ENCODE measurements at regions not wholly inside any gene's neighbourhood (a gene's known extent, or its start where the extent isn't known, plus 50 kb on each side); places are given as distances from the start of the nearest gene placed in this dataset.

DNA sequence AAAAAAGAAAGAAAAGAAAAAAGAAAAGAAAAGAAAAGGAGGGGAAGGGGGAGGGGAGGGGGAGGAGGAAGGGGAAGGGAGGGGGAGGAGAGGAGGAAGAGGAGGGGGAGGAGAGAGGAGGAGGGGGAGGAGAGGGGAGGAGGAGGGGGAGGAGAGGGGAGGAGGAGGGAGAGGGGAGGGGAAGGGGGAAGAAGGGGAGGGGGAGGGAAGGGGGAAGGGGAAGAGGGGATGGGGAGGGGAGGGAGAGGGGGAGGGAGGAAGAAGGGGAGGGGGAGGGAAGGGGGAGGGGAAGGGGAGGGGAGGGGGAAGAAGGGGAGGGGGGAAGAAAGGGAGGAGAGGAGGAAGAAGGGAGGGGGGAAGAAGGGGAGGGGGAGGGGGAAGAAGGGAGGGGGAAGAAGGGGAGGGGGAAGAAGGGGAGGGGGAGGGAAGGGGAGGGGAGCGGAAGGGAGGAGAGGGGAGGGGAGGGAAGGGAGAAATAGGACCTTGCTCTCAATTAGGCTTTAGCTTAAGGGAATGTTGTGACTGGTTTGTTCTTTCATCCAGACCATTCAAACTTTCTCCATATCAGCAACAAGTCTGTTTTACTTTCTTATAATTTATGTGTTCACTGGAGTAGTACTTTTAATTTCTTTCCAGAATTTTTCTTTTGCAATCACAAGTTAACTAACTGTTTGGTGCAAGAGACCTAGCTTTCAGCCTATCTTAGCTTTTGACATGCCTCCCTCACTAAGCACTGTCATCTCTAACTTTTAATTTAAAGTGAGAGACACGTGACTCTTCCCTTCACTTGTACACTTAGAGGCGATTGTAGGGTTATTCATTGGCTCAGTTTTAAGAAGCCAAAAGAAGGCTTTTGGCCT is 76.5 kb upstream of the EGLN3 start:
- no peak overlapping the region for H3K4me3 ChIP-seq (ENCODE audit: low read depth, low read length)
- no peaks in the 10 kb centered on the region for H3K27me3 ChIP-seq (ENCODE audit: control insufficient read depth, insufficient read depth, low read length)
- no peaks in the 10 kb centered on the region for H3K9me3 ChIP-seq (ENCODE audit: control insufficient read depth, insufficient read depth, low read length)
- peaks cover 8% of the 10 kb centered on the region; the same call in 1 of the 2 replicates for H3K4me1 ChIP-seq (ENCODE audit: control insufficient read depth, insufficient read depth, low read length)
- no peak overlapping the region for H3K27ac ChIP-seq (ENCODE audit: low read depth, low read length)
- H3K9ac ChIP-seq (ENCODE audit: low read depth, low read length) = no peak overlapping the region
- H3K36me3 ChIP-seq (ENCODE audit: control insufficient read depth, insufficient read depth, low read length) = no peaks in the 10 kb centered on the region

DNA sequence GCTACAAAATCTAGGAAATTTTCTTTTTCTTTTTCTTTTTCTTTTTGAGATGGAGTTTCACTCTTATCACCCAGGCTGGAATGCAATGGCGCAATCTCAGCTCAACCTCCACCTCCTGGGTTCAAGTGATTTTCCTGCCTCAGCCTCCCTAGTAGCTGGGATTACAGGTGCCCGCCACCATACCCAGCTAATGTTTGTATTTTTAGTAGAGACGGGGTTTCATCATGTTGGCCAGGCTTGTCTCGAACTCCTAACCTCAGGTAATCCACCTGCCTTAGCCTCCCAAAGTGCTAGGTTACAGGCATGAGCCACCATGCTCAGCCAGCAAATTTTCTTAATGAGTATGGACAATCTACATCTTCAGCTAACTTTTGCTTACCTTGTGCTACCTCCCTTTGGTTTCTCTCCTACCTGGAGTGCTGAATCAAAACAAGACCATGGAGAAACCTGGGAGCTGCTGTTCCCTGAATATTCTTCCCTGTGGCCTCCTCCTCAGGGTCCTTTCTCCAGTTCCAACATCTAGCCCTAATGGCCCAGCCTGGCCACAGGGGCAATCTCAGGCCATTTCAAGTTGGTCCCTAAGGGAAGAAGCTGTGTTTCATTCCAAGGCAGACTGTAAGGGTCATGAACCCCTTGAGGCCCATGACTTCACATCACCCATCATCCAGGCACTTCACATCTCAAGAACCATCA is 74.6 kb upstream of the EGLN3 start:
- Histone ChIP-seq H3K4me1 (ENCODE audit: control insufficient read depth, insufficient read depth, low read length) (peaks cover 8% of the 10 kb centered on the region; the same call in 1 of the 2 replicates), H3K36me3 (ENCODE audit: control insufficient read depth, insufficient read depth, low read length) (no peaks in the 10 kb centered on the region), H3K4me3 (ENCODE audit: low read depth, low read length) (no peak overlapping the region), H3K27me3 (ENCODE audit: control insufficient read depth, insufficient read depth, low read length) (no peaks in the 10 kb centered on the region), H3K27ac (ENCODE audit: low read depth, low read length) (no peak overlapping the region), H3K9ac (ENCODE audit: low read depth, low read length) (no peak overlapping the region), H3K9me3 (ENCODE audit: control insufficient read depth, insufficient read depth, low read length) (no peaks in the 10 kb centered on the region)

DNA sequence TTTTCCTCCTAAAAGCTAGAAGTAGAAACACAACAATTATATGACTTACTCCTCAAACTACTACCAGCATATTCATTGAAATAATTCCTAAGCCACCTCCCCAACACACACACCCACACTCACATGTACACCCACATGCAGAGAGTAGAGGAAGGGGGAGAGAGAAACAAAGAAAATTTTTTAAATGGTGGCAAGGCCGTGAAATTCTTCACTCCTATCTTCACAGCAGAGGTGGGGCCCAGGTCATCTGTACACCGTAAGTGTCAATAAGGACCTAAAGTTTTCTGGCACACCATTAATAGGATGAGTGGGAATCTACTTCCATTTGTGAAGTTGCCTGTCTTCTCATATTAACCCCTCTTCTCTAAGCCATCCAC is 73.9 kb upstream of the EGLN3 start:
- H3K9ac ChIP-seq (ENCODE audit: low read depth, low read length) = no peak overlapping the region
- H3K27ac ChIP-seq (ENCODE audit: low read depth, low read length) = no peak overlapping the region
- H3K36me3 ChIP-seq (ENCODE audit: control insufficient read depth, insufficient read depth, low read length) = no peaks in the 10 kb centered on the region
- H3K4me3 ChIP-seq (ENCODE audit: low read depth, low read length) = no peak overlapping the region
- H3K9me3 ChIP-seq (ENCODE audit: control insufficient read depth, insufficient read depth, low read length) = no peaks in the 10 kb centered on the region
- no peaks in the 10 kb centered on the region for H3K27me3 ChIP-seq (ENCODE audit: control insufficient read depth, insufficient read depth, low read length)
- H3K4me1 ChIP-seq (ENCODE audit: control insufficient read depth, insufficient read depth, low read length) = peaks cover 3% of the 10 kb centered on the region; the same call in 1 of the 2 replicates

DNA sequence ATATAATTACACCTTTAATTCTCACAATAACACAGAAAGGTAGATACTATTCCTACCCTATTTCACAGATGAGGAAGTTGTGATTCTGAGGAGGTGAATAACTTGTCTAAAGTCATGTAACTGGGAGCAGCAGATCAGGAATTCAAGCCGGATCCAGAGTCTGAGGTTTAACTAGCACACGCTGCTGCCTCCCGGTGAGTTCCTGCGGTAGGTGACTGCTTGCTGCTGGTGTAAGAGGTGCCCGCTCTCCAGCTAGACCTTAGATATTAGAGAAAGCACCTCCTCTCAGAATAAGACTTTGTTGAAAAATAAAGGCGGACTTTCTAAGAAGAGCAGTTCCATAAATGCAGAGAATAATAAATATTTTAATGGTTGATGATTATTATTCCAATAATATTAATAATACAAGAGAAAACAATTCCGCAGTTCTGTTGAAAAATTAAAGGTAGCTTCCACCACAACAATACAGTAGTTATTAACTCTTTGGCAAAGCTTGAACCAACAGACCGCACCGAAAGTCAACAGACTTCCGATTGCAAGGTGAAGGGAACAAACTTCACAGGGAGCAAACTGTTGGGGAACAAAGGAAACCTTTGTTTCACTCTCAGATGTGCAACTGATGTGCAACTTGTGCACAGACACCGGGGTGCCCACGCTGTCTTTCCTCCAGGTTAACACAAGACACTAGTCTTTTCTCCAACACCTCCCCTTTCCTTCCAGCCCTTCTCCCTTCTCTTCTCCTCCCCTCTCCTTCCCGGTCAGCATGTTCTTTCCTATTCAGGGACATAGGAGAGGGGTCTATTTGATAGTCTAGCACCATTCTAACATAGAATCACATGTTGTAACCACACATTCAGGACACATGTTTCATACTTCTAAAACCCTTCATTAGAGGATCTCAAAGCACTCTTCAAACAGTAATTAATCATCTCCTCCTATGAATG is 73.2 kb upstream of the EGLN3 start:
- Histone ChIP-seq H3K9ac (ENCODE audit: low read depth, low read length) (no peak overlapping the region), H3K4me3 (ENCODE audit: low read depth, low read length) (no peak overlapping the region), H3K27ac (ENCODE audit: low read depth, low read length) (no peak overlapping the region), H3K9me3 (ENCODE audit: control insufficient read depth, insufficient read depth, low read length) (no peaks in the 10 kb centered on the region), H3K36me3 (ENCODE audit: control insufficient read depth, insufficient read depth, low read length) (no peaks in the 10 kb centered on the region), H3K4me1 (ENCODE audit: control insufficient read depth, insufficient read depth, low read length) (no peaks in the 10 kb centered on the region), H3K27me3 (ENCODE audit: control insufficient read depth, insufficient read depth, low read length) (no peaks in the 10 kb centered on the region)

DNA sequence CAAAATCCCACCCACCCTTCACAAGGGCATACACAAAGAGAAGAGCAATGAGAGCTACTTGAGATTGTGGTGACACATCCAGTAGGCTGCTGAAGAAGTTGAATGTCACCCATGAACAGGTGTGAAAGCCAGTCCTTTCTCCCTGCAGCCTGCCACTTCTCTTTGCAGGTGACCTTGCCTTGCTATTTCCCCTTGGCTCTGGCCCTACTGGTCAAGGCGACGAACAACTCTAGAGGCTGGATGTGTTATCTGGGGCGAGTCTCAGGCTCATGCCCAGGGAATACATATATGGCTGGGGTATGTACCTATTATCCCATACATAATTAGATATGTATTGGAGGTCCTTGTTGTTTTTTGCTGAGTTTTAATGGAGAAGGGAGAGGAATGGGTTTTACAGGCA is 70.2 kb upstream of the EGLN3 start:
- Histone ChIP-seq H3K27me3 (ENCODE audit: control insufficient read depth, insufficient read depth, low read length) (no peaks in the 10 kb centered on the region), H3K4me1 (ENCODE audit: control insufficient read depth, insufficient read depth, low read length) (peaks cover 6% of the 10 kb centered on the region), H3K36me3 (ENCODE audit: control insufficient read depth, insufficient read depth, low read length) (no peaks in the 10 kb centered on the region), H3K4me3 (ENCODE audit: low read depth, low read length) (no peak overlapping the region), H3K9ac (ENCODE audit: low read depth, low read length) (no peak overlapping the region), H3K27ac (ENCODE audit: low read depth, low read length) (no peak overlapping the region), H3K9me3 (ENCODE audit: control insufficient read depth, insufficient read depth, low read length) (no peaks in the 10 kb centered on the region)

DNA sequence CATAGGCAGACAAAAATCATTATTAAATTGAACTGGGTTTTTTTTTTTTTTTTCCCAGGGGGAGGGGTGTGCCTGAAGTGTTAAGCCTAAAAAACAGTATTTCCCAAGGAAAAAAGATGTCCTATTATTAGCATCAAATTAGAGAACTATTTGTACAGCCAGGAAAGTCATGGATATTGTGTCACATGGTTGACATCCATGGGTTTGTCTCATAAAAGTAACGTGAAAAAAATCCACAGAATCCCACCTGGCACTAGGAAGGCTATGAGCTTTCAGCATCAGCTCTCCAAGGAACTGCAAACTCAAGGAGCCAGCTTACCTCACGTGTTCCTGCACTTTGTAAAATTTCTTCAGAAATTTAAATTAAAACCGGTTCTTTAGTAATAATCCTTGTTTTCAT is 69.1 kb upstream of the EGLN3 start:
- no peaks in the 10 kb centered on the region for H3K9me3 ChIP-seq (ENCODE audit: control insufficient read depth, insufficient read depth, low read length)
- no peak overlapping the region for H3K27ac ChIP-seq (ENCODE audit: low read depth, low read length)
- no peaks in the 10 kb centered on the region for H3K27me3 ChIP-seq (ENCODE audit: control insufficient read depth, insufficient read depth, low read length)
- H3K36me3 ChIP-seq (ENCODE audit: control insufficient read depth, insufficient read depth, low read length) = no peaks in the 10 kb centered on the region
- no peak overlapping the region for H3K4me3 ChIP-seq (ENCODE audit: low read depth, low read length)
- H3K9ac ChIP-seq (ENCODE audit: low read depth, low read length) = no peak overlapping the region
- H3K4me1 ChIP-seq (ENCODE audit: control insufficient read depth, insufficient read depth, low read length) = peaks cover 6% of the 10 kb centered on the region

DNA sequence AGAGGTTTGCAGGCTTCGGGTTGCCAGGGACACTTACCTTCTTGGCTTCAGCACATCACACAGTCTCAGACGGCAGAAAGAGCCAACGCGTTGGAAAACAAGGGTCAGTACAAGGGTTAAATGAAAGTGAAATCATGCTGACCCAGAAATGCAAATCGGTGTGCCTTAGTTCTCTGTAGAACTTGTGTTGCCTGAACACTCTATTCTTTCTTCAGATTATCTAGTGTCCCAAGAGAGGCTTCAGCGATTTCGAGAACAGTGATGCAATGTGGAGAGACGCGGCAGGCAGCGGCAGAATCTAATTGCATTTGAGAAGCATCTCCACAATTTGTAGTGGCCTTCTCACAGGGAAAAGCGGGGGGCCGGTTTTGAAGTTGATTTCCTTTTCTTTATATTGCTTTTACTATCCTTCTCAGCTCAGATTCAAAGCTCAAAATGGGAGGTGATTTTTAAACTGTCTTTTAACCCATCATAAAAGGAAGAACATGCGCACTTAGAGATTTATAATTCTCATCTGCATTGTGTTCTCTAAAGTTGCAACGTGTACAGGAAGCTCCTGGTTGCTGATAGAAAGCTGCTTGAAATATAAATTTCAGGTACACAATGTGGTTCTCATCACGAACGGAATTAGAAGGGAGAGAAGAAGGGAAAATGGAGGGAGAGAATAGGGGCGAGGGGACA is 67.8 kb upstream of the EGLN3 start:
- no peak overlapping the region for H3K27ac ChIP-seq (ENCODE audit: low read depth, low read length)
- no peaks in the 10 kb centered on the region for H3K36me3 ChIP-seq (ENCODE audit: control insufficient read depth, insufficient read depth, low read length)
- no peak overlapping the region for H3K4me3 ChIP-seq (ENCODE audit: low read depth, low read length)
- no peaks in the 10 kb centered on the region for H3K9me3 ChIP-seq (ENCODE audit: control insufficient read depth, insufficient read depth, low read length)
- no peaks in the 10 kb centered on the region for H3K27me3 ChIP-seq (ENCODE audit: control insufficient read depth, insufficient read depth, low read length)
- no peak overlapping the region for H3K9ac ChIP-seq (ENCODE audit: low read depth, low read length)
- peaks cover 11% of the 10 kb centered on the region for H3K4me1 ChIP-seq (ENCODE audit: control insufficient read depth, insufficient read depth, low read length)

DNA sequence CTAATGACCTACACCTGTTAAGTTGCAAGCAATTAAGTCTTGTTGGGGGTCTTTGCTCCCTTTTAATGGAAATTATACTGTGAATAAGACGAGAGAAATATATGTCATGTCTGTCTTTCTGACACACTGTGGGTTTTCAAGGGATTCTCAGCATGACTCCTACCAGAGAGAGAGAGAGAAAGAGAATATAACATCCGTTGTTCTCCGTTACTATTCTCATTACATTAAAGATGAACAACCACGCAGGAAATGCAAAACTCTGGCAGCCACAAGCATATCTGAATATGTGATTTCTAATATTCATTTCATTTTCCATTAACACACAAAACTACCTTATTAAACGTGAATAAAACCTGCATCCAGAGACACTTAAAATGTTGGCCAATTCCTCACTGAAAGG is 67.3 kb upstream of the EGLN3 start:
- H3K9ac ChIP-seq (ENCODE audit: low read depth, low read length) = no peak overlapping the region
- H3K4me1 ChIP-seq (ENCODE audit: control insufficient read depth, insufficient read depth, low read length) = peaks cover 16% of the 10 kb centered on the region
- no peak overlapping the region for H3K27ac ChIP-seq (ENCODE audit: low read depth, low read length)
- no peaks in the 10 kb centered on the region for H3K9me3 ChIP-seq (ENCODE audit: control insufficient read depth, insufficient read depth, low read length)
- no peaks in the 10 kb centered on the region for H3K36me3 ChIP-seq (ENCODE audit: control insufficient read depth, insufficient read depth, low read length)
- H3K4me3 ChIP-seq (ENCODE audit: low read depth, low read length) = no peak overlapping the region
- no peaks in the 10 kb centered on the region for H3K27me3 ChIP-seq (ENCODE audit: control insufficient read depth, insufficient read depth, low read length)

DNA sequence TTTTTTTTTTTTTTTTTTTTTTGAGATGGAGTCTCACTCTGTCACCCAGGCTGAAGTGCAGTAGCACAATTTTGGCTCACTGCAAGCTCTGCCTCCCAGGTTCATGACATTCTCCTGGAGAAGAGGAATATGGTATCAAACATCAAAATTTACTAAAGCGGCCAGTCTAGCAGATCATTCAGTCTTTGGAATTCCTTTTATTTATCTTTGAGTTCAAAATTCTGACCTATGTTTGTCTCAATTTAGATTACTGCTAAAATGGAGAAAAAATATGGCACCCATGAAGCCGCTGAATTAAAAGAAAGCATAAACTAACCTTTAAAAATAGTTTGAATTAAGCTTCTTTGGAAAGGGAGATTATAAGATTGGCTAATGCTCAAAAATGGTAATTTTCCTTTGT is 64.5 kb upstream of the EGLN3 start:
- peaks cover 19% of the 10 kb centered on the region for H3K4me1 ChIP-seq (ENCODE audit: control insufficient read depth, insufficient read depth, low read length)

DNA sequence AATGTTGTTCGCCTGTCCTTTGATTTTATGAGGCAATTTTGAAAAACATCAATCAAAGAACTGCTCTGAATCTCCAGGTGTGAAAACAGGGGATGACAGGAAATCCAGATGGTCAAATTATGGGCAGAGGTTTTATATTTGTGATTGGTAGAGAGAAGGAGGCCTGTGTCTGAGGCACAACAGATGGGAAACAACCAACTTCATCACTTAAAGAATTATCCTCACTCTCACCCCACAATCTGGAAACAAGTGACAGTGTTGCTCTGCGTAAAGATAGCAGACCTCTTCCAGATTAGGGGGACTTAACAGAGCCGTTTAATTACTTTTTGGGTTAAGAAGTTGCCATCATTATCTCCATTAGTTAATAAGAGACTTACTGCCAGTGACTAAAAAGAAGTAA is 64.1 kb upstream of the EGLN3 start:
- no peak overlapping the region for H3K4me3 ChIP-seq (ENCODE audit: low read depth, low read length)
- peaks cover 19% of the 10 kb centered on the region for H3K4me1 ChIP-seq (ENCODE audit: control insufficient read depth, insufficient read depth, low read length)
- H3K27me3 ChIP-seq (ENCODE audit: control insufficient read depth, insufficient read depth, low read length) = no peaks in the 10 kb centered on the region
- no peaks in the 10 kb centered on the region for H3K9me3 ChIP-seq (ENCODE audit: control insufficient read depth, insufficient read depth, low read length)
- H3K36me3 ChIP-seq (ENCODE audit: control insufficient read depth, insufficient read depth, low read length) = no peaks in the 10 kb centered on the region
- no peak overlapping the region for H3K9ac ChIP-seq (ENCODE audit: low read depth, low read length)
- H3K27ac ChIP-seq (ENCODE audit: low read depth, low read length) = no peak overlapping the region

More for the DNA sequence above, 64.5 kb upstream of the EGLN3 start:
- no peak overlapping the region for H3K4me3 ChIP-seq (ENCODE audit: low read depth, low read length)
- no peak overlapping the region for H3K27ac ChIP-seq (ENCODE audit: low read depth, low read length)
- H3K9me3 ChIP-seq (ENCODE audit: control insufficient read depth, insufficient read depth, low read length) = no peaks in the 10 kb centered on the region
- no peak overlapping the region for H3K9ac ChIP-seq (ENCODE audit: low read depth, low read length)
- H3K36me3 ChIP-seq (ENCODE audit: control insufficient read depth, insufficient read depth, low read length) = no peaks in the 10 kb centered on the region
- H3K27me3 ChIP-seq (ENCODE audit: control insufficient read depth, insufficient read depth, low read length) = no peaks in the 10 kb centered on the region
